ENCODE measurements at regions not wholly inside any gene's neighbourhood (a gene's known extent, or its start where the extent isn't known, plus 50 kb on each side); places are given as distances from the start of the nearest gene placed in this dataset.

- DNase-seq (ENCODE audit: low read depth in 3 of 3), result no peak
Observed at GRCh38 chr2:6065703-6066102, 373.5 kb downstream of the SOX11 start.

- no peak for DNase-seq (ENCODE audit: low read depth in 3 of 3)
Observed at GRCh38 chr2:6067089-6067488, 374.9 kb downstream of the SOX11 start.

GRCh38 chr2:6067806-6068205, 375.6 kb downstream of the SOX11 start:
- no peak for DNase-seq (ENCODE audit: low read depth in 3 of 3)

GRCh38 chr2:6068429-6068828, 376.2 kb downstream of the SOX11 start:
- DNase-seq (ENCODE audit: low read depth in 3 of 3), result no peak

GRCh38 chr2:6069381-6069780, 377.2 kb downstream of the SOX11 start:
- DNase-seq (ENCODE audit: low read depth in 3 of 3), result no peak

- no peak for DNase-seq (ENCODE audit: low read depth in 3 of 3)
Observed at GRCh38 chr2:6071519-6071918, 379.3 kb downstream of the SOX11 start.

- no peak for DNase-seq (ENCODE audit: low read depth in 3 of 3)
Observed at GRCh38 chr2:6072276-6072675, 380.1 kb downstream of the SOX11 start.

- no peak for DNase-seq (ENCODE audit: low read depth in 3 of 3)
Observed at GRCh38 chr2:6072768-6073167, 380.6 kb downstream of the SOX11 start.

- DNase-seq (ENCODE audit: low read depth in 3 of 3), result no peak
Observed at GRCh38 chr2:6073191-6074088, 381.3 kb downstream of the SOX11 start.

GRCh38 chr2:6074089-6074643, 382.0 kb downstream of the SOX11 start:
- DNase-seq (ENCODE audit: low read depth in 3 of 3), result no peak

GRCh38 chr2:6077585-6077984, 385.4 kb downstream of the SOX11 start:
- DNase-seq (ENCODE audit: low read depth in 3 of 3), result no peak

- DNase-seq (ENCODE audit: low read depth in 3 of 3), result no peak
Observed at GRCh38 chr2:6078414-6078813, 386.2 kb downstream of the SOX11 start.

- DNase-seq (ENCODE audit: low read depth in 3 of 3), result no peak
Observed at GRCh38 chr2:6079405-6079804, 387.2 kb downstream of the SOX11 start.

- DNase-seq (ENCODE audit: low read depth in 3 of 3), result no peak
Observed at GRCh38 chr2:6080932-6081753, 389.0 kb downstream of the SOX11 start.

GRCh38 chr2:6081955-6082624, 389.9 kb downstream of the SOX11 start:
- DNase-seq (ENCODE audit: low read depth in 3 of 3), result no peak

GRCh38 chr2:6082625-6083018, 390.4 kb downstream of the SOX11 start:
- DNase-seq (ENCODE audit: low read depth in 3 of 3), result no peak

GRCh38 chr2:6083136-6083535, 391.0 kb downstream of the SOX11 start:
- no peak for DNase-seq (ENCODE audit: low read depth in 3 of 3)

- no peak for DNase-seq (ENCODE audit: low read depth in 3 of 3)
Observed at GRCh38 chr2:6089474-6089873, 397.3 kb downstream of the SOX11 start.

GRCh38 chr2:6103372-6103771, 411.2 kb downstream of the SOX11 start:
- no peak for DNase-seq (ENCODE audit: low read depth in 3 of 3)

GRCh38 chr2:6103949-6104348, 411.8 kb downstream of the SOX11 start:
- no peak for DNase-seq (ENCODE audit: low read depth in 3 of 3)

GRCh38 chr2:6107290-6107689, 415.1 kb downstream of the SOX11 start:
- no peak for DNase-seq (ENCODE audit: low read depth in 3 of 3)

- DNase-seq (ENCODE audit: low read depth in 3 of 3), result no peak
Observed at GRCh38 chr2:6109831-6110230, 417.6 kb downstream of the SOX11 start.

Data from stimulated activated CD4-positive, alpha-beta T cell treated with anti-CD3 and anti-CD28 coated beads, TNF-alpha, amount 100 ng/mL, for 48 hours (primary cell).